GM18868 (cell line): ENCODE measurements at regions not wholly inside any gene's neighbourhood (a gene's known extent, or its start where the extent isn't known, plus 50 kb on each side); places are given as distances from the start of the nearest gene placed in this dataset.

Experiments
- ATAC-seq: cut with Tn5 transposase; IDR thresholded peaks from one replicate; pipeline ENCODE4 v1.9.1; 2021; ENCODE audit warnings: mild to moderate bottlenecking, moderate library complexity; ENCODE audit not compliant: unreplicated experiment

DNA sequence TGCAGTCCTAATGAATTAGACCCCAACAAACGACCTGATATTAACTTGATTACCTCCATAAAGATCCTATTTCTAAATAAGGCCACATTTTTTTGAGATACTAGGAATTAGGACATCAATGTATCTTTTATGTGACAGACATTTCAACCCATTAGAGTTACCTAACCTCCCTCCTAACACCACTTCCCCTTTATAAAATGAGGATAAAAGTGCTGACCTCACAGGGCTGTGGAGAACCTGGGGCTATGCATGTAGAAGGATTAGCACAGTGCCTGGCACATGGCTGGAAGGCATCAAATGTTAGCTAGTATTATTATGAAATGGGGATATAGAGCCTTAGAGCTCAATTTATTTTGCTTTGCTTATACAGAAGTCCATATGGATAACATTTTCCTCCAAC lies 53.5 kb upstream of the LRRN1 start:
- no peak for ATAC-seq

DNA sequence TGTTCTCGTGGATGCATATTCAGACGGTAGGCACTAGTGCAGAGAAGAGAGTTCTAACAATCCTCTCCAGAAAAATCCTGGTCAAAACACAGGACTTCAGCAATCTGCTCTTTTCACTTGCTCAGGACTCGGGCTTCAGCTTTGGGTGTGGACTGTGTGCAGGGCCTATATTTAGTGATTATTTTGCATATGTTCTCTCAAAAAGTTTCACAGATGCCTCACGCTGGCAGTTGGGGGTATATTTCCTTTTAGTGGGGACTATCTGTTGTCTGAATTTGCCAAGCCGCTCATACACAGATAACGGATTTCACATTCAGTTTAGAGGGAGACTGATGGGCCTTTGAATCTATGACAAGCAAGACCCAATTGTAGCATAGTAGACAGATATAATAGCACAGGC lies 54.4 kb upstream of the LRRN1 start:
- no peak for ATAC-seq

DNA sequence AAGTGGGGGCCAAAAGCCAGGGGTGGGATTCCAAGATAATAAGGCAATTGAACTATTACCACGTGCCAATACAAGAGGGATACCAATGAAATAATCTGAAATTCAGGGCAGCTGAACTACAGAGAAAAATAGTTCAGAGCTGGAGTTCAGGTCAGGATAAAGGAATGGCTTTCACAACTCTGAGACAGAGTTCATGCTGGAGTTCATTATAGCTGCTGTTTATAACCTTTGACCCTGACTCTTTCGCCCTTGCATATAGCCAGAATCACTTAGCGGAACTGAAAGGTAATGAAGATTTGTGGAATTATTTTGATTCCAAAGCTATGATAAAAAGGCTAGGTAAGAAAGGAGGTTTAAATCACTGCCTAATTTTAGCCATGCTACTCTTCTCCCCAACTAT lies 55.5 kb upstream of the LRRN1 start:
- ATAC-seq, result no peak

DNA sequence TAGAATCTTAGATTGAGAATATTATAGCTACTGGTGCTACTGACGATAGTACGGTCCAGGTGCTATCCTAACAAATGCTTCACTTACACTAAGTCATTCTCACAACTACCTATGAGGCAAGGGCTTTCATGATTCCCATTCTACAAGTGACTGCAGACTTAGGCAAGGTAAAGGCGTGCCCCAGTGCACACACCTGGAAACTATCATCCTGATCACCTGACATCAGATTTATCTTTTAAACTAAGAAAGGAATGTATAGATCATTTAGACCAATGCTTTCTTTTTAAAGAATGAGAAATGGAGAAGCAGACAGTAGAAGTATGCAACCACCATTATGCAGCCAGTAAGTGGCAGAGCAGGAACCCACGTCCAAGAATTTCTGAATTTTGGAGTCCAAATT lies 59.2 kb upstream of the LRRN1 start:
- no peak for ATAC-seq

DNA sequence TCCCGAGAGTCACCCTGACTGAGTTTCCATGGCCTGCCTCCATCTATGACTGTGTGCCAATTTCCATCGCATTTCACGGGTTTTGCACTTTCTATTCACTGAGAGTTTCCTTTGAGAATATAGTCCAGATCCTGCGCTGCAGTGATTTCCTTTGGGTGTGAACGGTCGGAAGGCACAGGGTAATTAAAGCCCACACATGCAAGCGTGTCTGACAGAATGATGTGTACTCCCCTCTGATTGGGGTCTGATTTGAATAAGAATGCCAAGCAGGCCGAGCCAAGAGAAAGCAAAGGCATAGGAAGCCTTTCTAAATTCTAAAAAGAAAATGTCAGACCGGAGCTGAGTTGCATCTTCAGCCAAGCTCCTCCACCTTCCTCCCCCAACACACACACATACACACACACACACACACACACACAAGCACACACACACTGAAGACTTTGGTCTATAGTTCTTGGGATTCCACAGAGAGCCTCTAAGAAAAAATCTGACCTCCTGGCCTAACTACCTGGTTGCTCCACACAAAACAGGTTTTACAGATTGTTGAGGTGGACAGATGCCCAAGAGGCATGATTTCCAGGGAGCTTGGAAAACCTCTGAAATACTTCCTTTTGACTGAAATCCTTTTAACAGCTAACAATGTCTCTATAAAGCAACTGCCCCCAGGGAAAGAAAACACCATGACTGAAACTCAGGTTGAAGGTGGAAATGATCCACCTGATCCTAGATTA lies 59.7 kb upstream of the LRRN1 start:
- no peak for ATAC-seq

DNA sequence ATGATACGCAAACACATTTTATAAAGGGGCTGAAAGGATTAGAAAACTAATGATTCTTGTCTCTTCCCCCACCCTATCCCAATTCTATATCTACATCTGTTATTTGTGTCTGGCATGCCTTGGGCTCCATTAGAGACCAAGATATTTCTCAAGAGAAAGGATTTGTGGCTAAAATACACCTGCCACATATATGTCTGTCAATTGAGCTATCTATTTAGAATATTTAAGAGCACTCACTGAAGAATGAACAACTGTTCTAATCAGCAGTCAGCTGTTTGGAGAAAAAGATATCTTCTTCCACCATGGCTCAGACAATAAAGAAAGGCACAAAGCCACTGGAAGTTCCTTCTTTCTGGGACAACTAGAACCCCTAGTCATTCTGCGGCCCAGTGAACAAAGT lies 61.7 kb upstream of the LRRN1 start:
- no peak for ATAC-seq

DNA sequence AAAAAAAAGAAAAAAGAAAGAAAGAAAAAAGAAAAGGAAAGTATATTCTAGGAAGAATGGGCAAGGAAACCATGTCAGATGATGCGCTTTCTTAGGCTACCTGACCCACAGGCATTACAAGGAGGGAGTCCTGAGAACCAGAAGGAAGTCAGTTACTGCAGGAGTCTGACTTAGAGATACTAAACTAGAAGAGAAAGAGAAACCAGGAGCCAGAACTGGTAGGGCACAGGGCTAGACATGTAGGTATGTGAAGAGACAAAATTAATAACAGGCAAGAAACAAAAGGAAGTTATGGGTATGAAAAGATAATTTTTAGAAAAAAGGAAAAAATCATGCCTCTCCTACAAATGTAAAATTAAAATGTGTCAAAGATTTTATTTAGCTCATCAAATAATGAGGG lies 63.3 kb upstream of the LRRN1 start:
- no peak for ATAC-seq

DNA sequence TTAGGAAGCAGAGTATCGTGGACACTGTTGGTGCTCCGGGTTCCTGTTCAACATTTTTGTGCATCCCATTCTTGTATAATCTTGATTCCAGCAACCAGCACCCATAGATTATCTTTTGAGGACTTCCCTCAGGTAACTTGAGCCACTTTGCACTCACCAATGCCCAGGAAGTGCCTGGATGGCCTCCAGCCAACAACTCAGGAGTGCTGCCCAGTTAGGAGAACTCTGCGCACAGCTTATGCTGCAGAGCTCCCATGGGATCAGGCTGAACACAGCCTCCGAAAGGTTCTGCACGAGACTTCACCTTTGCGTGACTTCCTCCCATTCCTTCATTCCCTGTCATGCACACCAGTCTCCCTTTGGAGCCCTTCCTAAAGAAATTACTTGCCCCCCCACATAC lies 64.3 kb upstream of the LRRN1 start:
- ATAC-seq, result no peak

DNA sequence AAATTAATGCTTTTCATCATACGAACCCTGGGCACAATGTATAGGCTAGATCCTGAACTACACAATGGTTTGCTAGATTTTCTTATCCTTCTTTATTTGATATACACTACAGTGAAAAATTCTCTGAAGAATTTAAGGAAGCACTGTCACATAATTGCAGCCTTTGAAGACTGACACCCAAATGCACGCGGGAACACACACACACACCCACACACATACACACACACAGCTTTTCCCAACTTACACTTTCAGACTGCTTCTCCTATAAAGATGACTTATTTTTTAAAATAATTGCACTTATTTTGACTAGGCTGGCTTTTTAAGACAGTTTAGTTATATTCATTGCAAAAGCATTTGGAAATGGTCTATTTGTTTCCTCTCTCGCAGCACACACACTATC lies 70.0 kb upstream of the LRRN1 start:
- no peak for ATAC-seq

DNA sequence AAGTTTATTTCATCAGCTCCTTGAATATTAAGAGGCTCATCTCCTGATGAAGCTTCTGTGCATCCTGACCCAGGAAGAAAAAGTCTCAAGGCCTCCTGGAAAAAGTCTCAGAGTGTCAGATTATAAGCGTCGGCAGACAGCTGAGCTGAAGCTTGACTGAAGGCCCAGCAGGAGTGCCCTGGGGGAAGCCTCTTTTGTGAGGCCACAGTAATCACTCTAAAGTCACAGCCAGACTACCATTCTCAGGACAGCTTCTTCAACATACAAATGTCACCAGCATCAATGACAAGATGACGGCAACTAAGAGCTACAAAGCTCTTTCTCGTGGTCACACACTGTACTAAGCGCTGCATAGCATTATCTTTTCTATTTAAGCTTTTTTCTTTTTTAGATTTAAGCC lies 72.7 kb upstream of the LRRN1 start:
- no peak for ATAC-seq

DNA sequence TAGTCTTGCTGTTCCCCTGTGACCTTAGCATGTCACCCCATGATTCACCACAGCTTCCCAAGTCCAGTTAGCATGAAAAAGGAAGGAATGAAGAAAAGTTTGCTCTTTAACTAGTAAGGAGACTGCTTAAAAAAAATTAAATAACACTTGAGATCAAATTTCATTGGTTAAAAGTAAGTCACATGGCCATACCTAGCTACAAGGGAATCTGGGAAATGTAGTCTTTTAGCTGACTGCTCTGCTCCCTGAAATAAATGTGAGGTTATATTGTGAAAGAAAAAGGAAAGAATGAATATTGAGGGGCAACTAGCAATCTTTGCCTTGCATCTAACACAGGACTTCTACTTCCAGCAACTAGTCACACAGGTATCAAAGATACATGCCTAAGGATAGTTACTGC lies 84.7 kb upstream of the LRRN1 start:
- ATAC-seq, result peak; percentile 50

DNA sequence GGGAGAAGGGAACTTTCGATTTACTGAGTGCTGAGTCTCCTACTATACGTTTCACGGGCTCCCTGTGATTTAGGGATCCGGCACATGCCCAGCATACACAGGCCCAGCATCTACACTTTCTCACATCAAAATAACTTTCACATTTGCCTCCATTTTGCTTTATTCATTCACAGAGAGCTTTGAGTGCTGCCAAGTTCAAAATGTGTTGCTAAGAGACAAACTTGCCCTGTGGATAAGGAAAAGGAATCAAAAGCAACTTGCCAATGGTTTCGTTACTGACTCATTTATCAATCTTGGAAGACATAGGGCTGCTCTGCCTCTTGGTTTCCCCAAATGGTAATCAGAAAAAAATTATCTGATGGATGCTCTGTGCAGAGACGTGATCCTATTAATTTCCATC lies 86.3 kb upstream of the LRRN1 start:
- ATAC-seq, result no peak

DNA sequence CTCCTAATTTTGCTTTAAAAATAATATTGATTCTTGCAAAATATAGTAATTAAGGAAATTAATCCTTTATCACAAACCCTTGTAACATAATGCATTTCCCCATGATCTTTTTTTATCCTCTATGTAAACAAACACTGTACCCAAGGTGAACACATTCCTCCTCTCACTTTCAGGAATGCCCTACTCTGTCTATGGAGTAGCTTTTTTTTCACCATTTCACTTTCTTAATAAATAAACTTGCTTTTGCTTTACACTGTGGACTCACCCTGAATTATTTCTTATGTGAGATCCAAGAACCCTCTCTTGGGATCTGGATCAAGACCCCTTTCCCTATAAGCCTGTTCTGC lies 90.5 kb upstream of the LRRN1 start:
- no peak for ATAC-seq

DNA sequence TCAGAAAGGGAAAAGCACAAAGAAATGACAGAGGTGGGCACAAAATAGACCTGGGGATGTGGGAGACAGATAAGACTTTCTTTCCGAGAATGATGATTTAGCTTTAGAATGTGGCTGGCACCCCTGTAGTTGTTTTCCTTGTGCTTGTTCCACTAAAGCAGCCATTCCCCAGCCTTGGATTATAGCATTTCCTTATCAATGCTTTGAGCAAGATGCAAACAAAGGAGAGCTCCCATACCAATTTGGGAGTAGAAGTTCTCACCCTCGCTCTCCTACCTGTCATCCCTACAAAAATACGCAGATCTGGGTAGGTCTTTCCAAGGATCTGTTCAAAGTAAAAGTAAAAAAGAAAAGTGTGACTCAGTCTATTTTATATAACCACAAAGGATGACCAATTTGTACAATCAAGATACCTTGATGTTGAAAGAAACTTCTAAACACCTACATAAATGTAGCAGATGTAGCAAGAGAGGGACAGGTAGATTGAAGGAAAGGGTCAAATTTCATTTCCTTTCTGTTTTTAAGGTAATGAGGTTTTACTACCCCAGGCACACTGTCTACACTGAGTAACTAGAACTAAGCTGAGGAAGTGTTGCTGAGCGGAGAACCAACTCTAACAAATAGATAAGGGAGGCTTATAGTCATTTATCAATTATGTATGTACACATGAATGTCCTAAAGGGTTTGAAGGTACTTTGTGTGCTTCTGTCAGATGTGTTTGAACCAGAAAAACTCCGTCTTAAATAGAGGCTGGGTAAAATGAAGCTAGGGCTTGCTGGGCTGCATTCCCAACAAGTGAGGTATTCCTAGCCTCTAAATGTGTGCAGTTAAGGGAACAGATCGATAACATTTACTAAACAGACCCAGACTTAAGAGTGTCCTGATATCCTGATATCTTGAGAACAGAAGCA lies 91.1 kb upstream of the LRRN1 start:
- ATAC-seq, result no peak

DNA sequence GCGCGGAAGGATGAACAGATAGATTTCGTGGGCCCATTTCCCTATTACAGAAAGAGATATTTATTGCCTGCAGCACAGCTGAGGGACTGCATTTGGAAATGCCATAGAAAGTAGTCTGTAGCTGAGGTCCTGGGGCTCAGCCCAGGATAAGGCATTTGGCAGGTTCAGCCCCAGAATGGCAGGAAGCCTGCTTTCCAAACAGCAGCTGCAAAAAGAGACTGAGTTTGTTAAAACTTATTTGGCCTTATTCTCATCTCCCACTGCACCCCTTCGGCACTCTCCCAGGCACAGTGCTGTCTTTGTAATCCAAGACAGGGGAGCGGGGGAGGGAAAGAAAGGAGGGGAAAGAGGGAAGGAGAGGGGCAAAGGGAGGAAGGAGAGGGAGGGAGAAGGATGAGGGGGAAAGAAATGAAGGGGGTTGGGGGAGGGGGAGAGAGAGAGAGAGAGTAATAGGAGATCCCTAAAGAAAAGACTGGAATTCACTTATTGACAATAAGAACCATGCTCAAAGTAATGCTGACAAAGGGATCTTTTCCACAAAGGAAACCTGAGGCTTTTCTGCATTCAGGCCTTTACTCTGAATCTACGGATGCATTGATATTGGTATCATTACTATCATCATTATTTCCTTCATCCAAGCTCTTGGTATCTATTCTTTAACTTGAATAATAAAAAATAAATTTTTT lies 94.0 kb upstream of the LRRN1 start:
- no peak for ATAC-seq

DNA sequence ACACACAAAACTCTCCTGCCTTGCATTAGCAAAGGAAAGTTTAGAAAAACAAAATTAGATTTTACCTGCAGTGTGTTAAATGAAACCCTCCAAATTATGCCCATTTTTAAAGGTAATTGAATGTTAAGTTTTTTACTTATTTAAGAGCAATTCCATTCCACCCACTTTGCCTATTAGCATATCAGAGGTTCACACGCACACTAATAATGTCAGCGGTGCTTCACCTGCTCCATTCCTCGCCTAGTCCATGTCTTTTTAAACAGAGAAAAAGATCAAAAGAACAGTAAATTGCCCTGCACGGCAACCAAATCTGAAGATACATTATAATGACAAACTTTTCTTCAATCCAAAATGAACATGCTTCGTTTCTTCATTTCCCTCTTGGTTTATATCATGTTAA lies 97.3 kb upstream of the LRRN1 start:
- ATAC-seq, result no peak

DNA sequence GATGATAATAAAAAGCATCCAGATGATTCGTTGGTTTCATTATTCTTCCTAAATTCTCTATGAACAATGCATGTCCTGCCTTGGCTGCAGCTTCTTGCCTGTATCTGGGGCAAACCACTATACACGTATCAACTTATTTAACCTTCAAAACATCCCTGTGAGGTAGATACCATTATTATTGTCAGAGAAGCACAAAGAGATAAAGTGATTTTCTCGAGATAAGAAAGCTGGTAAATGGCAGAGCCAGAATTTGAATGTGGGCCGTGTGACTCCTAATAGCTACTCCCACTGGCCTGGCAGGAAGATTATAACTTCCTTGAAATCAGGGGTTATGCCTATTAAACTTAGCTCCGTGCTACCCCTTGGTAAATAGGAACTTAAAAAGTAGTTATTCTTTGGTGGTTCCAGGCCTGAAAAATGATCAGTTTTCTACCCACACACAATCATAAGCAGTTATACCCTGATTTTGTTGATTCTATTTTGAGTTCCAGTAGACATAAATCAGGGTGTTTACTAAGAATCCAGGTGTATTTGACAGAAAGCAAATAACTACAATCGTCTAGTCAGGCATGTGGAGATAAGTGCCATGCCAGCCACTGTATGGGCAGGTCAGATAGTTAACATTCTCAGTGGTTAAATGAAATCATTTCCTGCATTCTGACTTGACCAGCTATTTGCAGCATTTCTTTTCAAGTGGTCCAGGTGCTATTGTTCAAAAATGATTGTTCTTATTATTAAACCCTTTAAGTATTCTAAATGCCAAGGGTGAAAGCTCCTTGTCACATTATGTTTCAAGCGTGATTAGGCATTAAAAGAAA lies 99.2 kb upstream of the LRRN1 start:
- no peak for ATAC-seq

DNA sequence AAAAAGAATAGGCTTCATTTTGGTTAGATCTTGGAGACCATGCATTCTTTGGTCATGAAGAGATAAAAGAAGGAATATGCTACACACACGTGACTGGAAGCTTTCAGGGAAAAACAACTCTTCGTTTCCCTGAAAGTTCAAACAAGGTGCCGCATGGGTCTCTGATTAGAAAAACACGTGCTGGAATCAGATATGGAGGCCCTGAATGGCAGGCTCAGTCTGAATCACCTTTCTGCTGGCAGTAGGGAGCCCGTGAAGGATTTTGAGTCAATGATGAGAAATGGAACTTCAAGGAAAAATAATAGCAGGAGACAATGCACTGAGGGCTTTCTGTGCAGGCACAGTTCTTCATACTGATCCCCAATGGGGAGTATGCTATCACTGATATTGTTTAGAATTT lies 99.8 kb upstream of the LRRN1 start:
- ATAC-seq, result no peak

DNA sequence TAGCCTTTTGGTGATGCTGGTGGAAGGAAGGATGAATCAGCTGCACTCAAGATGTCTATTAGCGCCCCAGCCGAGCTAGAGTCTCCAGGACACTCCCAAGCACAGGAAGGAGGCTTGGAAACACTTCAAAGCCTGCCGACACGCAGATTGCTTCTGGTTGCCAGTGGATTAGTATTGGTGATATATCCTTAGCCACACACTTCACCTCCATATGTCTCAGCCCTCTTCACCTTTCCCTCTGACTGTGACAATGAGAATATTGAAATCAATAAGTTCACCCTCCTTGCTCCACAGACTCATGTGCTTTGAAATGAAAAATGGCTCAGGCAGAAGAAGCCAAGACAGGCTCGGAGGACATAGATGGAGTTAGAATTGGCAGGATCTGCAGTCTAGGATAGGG lies 102.9 kb upstream of the LRRN1 start:
- no peak for ATAC-seq

DNA sequence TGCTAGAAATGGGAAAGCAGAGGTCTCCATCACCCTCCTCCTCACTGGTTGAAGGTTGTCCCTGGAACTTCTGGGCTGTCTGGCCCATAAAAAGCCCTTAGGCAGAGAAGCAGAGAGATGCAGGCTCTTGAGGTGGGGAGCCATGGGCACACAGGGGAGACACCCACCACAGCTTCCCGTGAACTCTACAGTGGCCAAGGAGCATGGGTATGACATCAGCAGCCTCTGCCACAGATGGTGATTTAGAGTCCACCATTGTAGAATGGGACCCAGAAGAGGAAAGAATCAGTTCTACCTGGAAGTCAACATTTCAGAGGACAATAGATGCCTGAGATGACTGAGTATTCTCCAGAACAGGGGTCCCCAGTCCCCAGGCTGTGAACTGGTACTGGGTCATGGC lies 105.6 kb upstream of the LRRN1 start:
- no peak for ATAC-seq
